B cell (primary cell): ENCODE measurements at regions not wholly inside any gene's neighbourhood (a gene's known extent, or its start where the extent isn't known, plus 50 kb on each side); places are given as distances from the start of the nearest gene placed in this dataset.
A peak's percentile ranks its signal among the peaks of the same experiment; 100 is the strongest.
"Not testable (repeated sequence)": the region's sequence is repeated elsewhere in the genome, so short reads cannot be mapped to it uniquely, and the experiment has no call there.

Experiments
- ATAC-seq: fragments of 200-7000 bp; cut with Tn5 transposase; one replicate; pipeline ENCODE4 v1.10.0; 2021; ENCODE audit warnings: low read depth, mild to moderate bottlenecking, moderate number of reproducible peaks, moderate library complexity
- CTCF ChIA-PET: fragments of 350-600 bp; sonication (Branson Sonifier 250); formaldehyde crosslinking; loops from one replicate; lab custom pipeline; 2021; ENCODE audit warnings: antibody characterized with exemption, inconsistent platforms; lab: Charles Lee
- POLR2A ChIA-PET: fragments of 350-600 bp; sonication (Branson Sonifier 250); formaldehyde crosslinking; loops from one replicate; lab custom pipeline; 2021; ENCODE audit warnings: antibody characterized with exemption; lab: Charles Lee
- DNase-seq: peaks from one replicate; pipeline ENCODE4 v3.0.0; 2013
- H2AFZ ChIP-seq: 2 replicates; pipeline ENCODE4 v1.6.1; 2012; ENCODE audit warnings: mild to moderate bottlenecking, low read depth, low read length; ENCODE audit not compliant: insufficient read depth, poor library complexity, severe bottlenecking
- H3K27ac ChIP-seq, 2 donors: 1 replicate in 1 of 2; 2 replicates in 1 of 2; pipeline ENCODE4 v1.5.1; 2012 to 2013; ENCODE audit warnings: low read length in 2 of 2, mild to moderate bottlenecking in 2 of 2, moderate library complexity in 1 of 2
- H3K27me3 ChIP-seq, 4 experiments: fragments of 200-600 bp in 1 of 4; sonication (generic) in 1 of 4; replicated peaks in 1 of 4; 1 replicate in 2 of 4; 2 replicates in 2 of 4; pipeline versions ENCODE4 v1.6.1 to v1.7.0; 2013 to 2016; ENCODE audit warnings: low read length in 3 of 4, mild to moderate bottlenecking in 2 of 4, mixed read lengths in 1 of 4, moderate library complexity in 1 of 4; ENCODE audit not compliant: insufficient read depth in 4 of 4, control insufficient read depth in 3 of 4; ENCODE audit errors: control extremely low read depth in 1 of 4
- H3K36me3 ChIP-seq, 2 experiments: replicated peaks in 1 of 2; 1 replicate in 1 of 2; 2 replicates in 1 of 2; pipeline versions ENCODE4 v1.6.1 to v1.7.1; 2013; ENCODE audit warnings: low read length in 1 of 2; ENCODE audit not compliant: insufficient read depth in 2 of 2, control insufficient read depth in 1 of 2; ENCODE audit errors: control extremely low read depth in 1 of 2, extremely low read depth in 1 of 2
- H3K4me1 ChIP-seq, 2 donors: fragments of 200-600 bp in 1 of 2; sonication (generic) in 1 of 2; 1 replicate in 1 of 2; 2 replicates in 1 of 2; pipeline versions ENCODE4 v1.5.1 to v1.6.1; 2013 to 2017; ENCODE audit warnings: low read length in 2 of 2; ENCODE audit not compliant: control insufficient read depth in 2 of 2, insufficient read depth in 2 of 2
- H3K4me2 ChIP-seq: replicated peaks from 2 replicates; pipeline ENCODE3; 2012; ENCODE audit warnings: mild to moderate bottlenecking, low read depth, low read length; ENCODE audit not compliant: poor library complexity, severe bottlenecking
- H3K4me3 ChIP-seq, 5 experiments: fragments of 200-600 bp in 1 of 5; sonication (generic) in 1 of 5; 1 replicate in 3 of 5; 2 replicates in 2 of 5; pipeline versions ENCODE4 v1.5.1 to v1.7.0; 2011 to 2016; ENCODE audit warnings: low read length in 4 of 5, mild to moderate bottlenecking in 4 of 5, low read depth in 2 of 5, control low read depth in 1 of 5, moderate library complexity in 1 of 5; ENCODE audit not compliant: insufficient read depth in 1 of 5; ENCODE audit errors: control extremely low read depth in 1 of 5, extremely low read depth in 1 of 5
- H3K79me2 ChIP-seq: fragments of 200-600 bp; sonication (generic); one replicate; pipeline ENCODE4 v1.6.0; 2016; ENCODE audit warnings: low read length; ENCODE audit not compliant: control insufficient read depth, insufficient read depth
- H3K9ac ChIP-seq: fragments of 200-600 bp; sonication (generic); 2 replicates; pipeline ENCODE4 v1.6.1; 2017; ENCODE audit warnings: mild to moderate bottlenecking, low read length, moderate library complexity
- H3K9me3 ChIP-seq, 3 donors: one replicate each; pipeline versions ENCODE4 v1.6.1 to v1.7.1; 2013; ENCODE audit warnings: low read length in 2 of 3; ENCODE audit not compliant: control insufficient read depth in 2 of 3, insufficient read depth in 1 of 3; ENCODE audit errors: control extremely low read depth in 1 of 3
- H4K20me1 ChIP-seq: 2 replicates; pipeline ENCODE4 v1.6.0; 2012; ENCODE audit warnings: mild to moderate bottlenecking, low read length; ENCODE audit not compliant: insufficient read depth, control insufficient read depth, poor library complexity, severe bottlenecking
- H3K27ac Mint-ChIP-seq: one replicate; pipeline ENCODE4 v1.8.0; 2021; ENCODE audit warnings: mixed read lengths
- H3K27me3 Mint-ChIP-seq: one replicate; pipeline ENCODE4 v1.8.0; 2021; ENCODE audit warnings: mixed read lengths
- H3K4me1 Mint-ChIP-seq: one replicate; pipeline ENCODE4 v1.8.0; 2021; ENCODE audit warnings: mixed read lengths
- H3K4me3 Mint-ChIP-seq: one replicate; pipeline ENCODE4 v1.8.0; 2021; ENCODE audit warnings: mixed read lengths
- H3K9me3 Mint-ChIP-seq: one replicate; pipeline ENCODE4 v1.8.0; 2022; ENCODE audit warnings: mixed read lengths; ENCODE audit not compliant: insufficient read depth
- WGBS: methylation state at CpG from one replicate; pipeline ENCODE4 v1.1.5; 2013; ENCODE audit warnings: missing lambda C conversion rate; ENCODE audit not compliant: insufficient coverage; 5-methylcytosine and 5-hydroxymethylcytosine counted together
- intact Hi-C: fragments of 100-400 bp; cut with micrococcal nuclease; formaldehyde crosslinking; loops from one replicate; pipeline ENCODE4 v1.10.0; 2022

DNA sequence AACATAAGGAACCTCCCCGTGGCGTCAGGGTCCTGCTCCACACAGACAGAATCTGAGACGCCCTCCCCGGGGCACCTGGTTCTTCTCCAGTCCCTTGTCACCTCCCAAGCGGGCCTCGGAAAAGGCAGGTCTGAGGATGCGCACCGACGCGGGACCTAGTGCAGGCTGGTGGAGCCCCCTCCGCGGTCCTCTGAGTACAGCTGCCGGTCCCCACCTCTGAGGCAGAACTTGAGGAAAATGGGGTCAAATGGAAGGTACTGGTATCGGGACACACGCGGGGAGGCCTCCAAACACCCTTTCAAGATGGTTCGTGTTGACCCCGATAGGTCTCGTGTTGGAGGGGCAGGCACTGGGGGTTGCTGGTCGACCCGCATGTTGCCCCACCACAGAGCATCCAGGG, 1725.3 kb downstream of the SPATA31A7 start:
- CTCF ChIA-PET, DNase-seq, intact Hi-C loops: not testable (repeated sequence)

DNA sequence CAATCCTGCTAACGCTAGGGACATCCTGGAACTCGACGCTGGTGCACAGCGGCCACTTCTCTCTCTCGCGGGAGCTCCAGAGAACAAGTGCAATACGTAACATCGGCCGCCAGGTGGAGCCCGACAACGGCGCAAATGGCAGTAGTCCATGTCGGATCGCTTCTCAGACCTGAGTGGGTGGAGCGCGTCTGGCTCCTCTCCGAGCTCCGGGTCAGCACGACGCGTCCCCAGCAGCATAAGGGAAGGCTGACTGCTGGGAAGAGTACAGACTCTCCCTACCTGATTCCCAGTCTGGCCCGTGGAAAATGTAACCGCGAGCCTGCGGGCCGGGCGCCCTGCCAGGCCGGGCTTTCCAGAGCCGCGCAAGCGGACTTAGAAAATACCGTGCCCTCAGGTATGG, 1725.8 kb downstream of the SPATA31A7 start:
- H3K4me1 ChIP-seq, H3K79me2 ChIP-seq, H3K9me3 ChIP-seq, H3K4me3 ChIP-seq, H3K27ac ChIP-seq, H3K4me1 Mint-ChIP-seq, H3K4me3 Mint-ChIP-seq, H3K9me3 Mint-ChIP-seq, DNase-seq, H3K27ac Mint-ChIP-seq, CTCF ChIA-PET, intact Hi-C loops, H3K27me3 Mint-ChIP-seq, POLR2A ChIA-PET, H2AFZ ChIP-seq, H4K20me1 ChIP-seq, H3K9ac ChIP-seq, H3K4me2 ChIP-seq, H3K36me3 ChIP-seq, H3K27me3 ChIP-seq: not testable (repeated sequence)
- no CpG with 5 or more reads among the region's 32 CpGs for WGBS
- peak; percentile 100 for ATAC-seq

More for the DNA sequence above, 1725.3 kb downstream of the SPATA31A7 start:
- peak overlapping the region in 1 of 5 experiments; percentile 18 for H3K4me3 ChIP-seq
- POLR2A ChIA-PET, H2AFZ ChIP-seq, H3K4me1 Mint-ChIP-seq, H3K79me2 ChIP-seq, ATAC-seq, H3K27me3 Mint-ChIP-seq, H3K27ac Mint-ChIP-seq, H3K4me1 ChIP-seq, H3K36me3 ChIP-seq, H3K27ac ChIP-seq, H4K20me1 ChIP-seq, H3K4me3 Mint-ChIP-seq, H3K9me3 Mint-ChIP-seq, H3K9me3 ChIP-seq, H3K9ac ChIP-seq, H3K4me2 ChIP-seq, H3K27me3 ChIP-seq: not testable (repeated sequence)
- WGBS, result 44% methylated on average over 7 of the region's 21 CpGs

GRCh38 chr9:62918648-62919385, 1729.0 kb downstream of the SPATA31A7 start:
- CTCF ChIA-PET, H3K79me2 ChIP-seq, ATAC-seq, H3K27me3 ChIP-seq, H3K9ac ChIP-seq, H4K20me1 ChIP-seq, H3K4me3 Mint-ChIP-seq, DNase-seq, H3K36me3 ChIP-seq, H3K4me1 ChIP-seq, H2AFZ ChIP-seq, H3K27ac Mint-ChIP-seq, H3K9me3 ChIP-seq, POLR2A ChIA-PET, intact Hi-C loops, H3K27me3 Mint-ChIP-seq, H3K27ac ChIP-seq, H3K4me2 ChIP-seq, H3K4me1 Mint-ChIP-seq, H3K4me3 ChIP-seq, H3K9me3 Mint-ChIP-seq: not testable (repeated sequence)
- no CpG with 5 or more reads among the region's 3 CpGs for WGBS

DNA sequence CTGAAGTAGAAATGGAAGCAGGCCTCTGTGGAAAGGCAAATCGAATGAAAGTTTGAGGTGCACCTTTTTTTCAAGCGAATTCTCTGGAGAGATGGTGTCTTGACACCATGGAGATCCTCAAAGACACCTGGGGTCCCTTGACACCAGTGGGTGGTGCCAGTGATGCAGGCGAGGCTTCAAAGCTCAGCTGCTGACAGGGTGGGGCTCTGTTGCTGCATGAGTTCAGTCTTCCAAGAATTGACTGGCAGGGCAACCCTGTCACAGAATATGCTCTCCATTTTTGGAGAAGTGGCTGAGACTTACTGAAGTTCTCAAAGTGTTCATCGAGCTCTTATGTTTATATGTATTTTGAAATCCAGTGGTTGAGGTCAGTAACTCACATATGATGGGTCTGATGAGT, 1741.6 kb downstream of the SPATA31A7 start:
- H3K4me3 ChIP-seq, H3K9me3 Mint-ChIP-seq, H3K79me2 ChIP-seq, H3K4me2 ChIP-seq, H3K27me3 ChIP-seq, H3K4me1 ChIP-seq, H3K27me3 Mint-ChIP-seq, intact Hi-C loops, H3K4me3 Mint-ChIP-seq, POLR2A ChIA-PET, H2AFZ ChIP-seq, CTCF ChIA-PET, H4K20me1 ChIP-seq, DNase-seq, H3K9me3 ChIP-seq, H3K4me1 Mint-ChIP-seq, H3K27ac ChIP-seq, H3K36me3 ChIP-seq, H3K27ac Mint-ChIP-seq, H3K9ac ChIP-seq: not testable (repeated sequence)
- peak; percentile 53 for ATAC-seq
- WGBS, result no CpG with 5 or more reads among the region's 4 CpGs
